Upper lobe of left lung (tissue), 4 donors: ENCODE measurements at regions not wholly inside any gene's neighbourhood (a gene's known extent, or its start where the extent isn't known, plus 50 kb on each side); places are given as distances from the start of the nearest gene placed in this dataset.

Source experiments
- CTCF ChIP-seq, 6 experiments: fragments of 450-650 bp in 4 of 6; fragments of 200-600 bp in 2 of 6; sonication (generic) in 2 of 6; IDR thresholded peaks; one replicate each; pipeline ENCODE4 v1.5.1; 2016 to 2019; ENCODE audit warnings: antibody characterized with exemption in 6 of 6
- POLR2AphosphoS5 ChIP-seq, 2 donors: sonication (generic); formaldehyde crosslinking; IDR thresholded peaks; one replicate each; pipeline ENCODE4 v1.5.1; 2017; ENCODE audit warnings: antibody characterized with exemption in 2 of 2

GRCh38 chrY:12610861-12611260, 90.2 kb upstream of the USP9Y start:
- TF ChIP-seq CTCF (IDR thresholded peaks at IDR 0.05) (no peak), POLR2AphosphoS5 (IDR thresholded peaks at IDR 0.05) (no peak)
